GM23248 (cell line): ENCODE measurements at regions not wholly inside any gene's neighbourhood (a gene's known extent, or its start where the extent isn't known, plus 50 kb on each side); places are given as distances from the start of the nearest gene placed in this dataset.

Source experiments
- DNase-seq: peaks from one replicate; pipeline ENCODE4 v3.0.0-alpha.2; 2015
- H2AFZ ChIP-seq: fragments of 200-600 bp; sonication (generic); 2 replicates; pipeline ENCODE4 v1.6.1; 2016; ENCODE audit warnings: antibody characterized with exemption
- H3F3A ChIP-seq: fragments of 200-600 bp; sonication (generic); 2 replicates; pipeline ENCODE4 v1.6.1; 2016; ENCODE audit warnings: mild to moderate bottlenecking, antibody characterized with exemption, mixed run types; ENCODE audit not compliant: insufficient read depth
- H3K27ac ChIP-seq: fragments of 200-600 bp; sonication (generic); 2 replicates; pipeline ENCODE4 v1.5.1; 2016; ENCODE audit warnings: mild to moderate bottlenecking
- H3K27me3 ChIP-seq: fragments of 200-600 bp; sonication (generic); replicated peaks from 2 replicates; pipeline ENCODE4 v1.6.1; 2016; ENCODE audit warnings: mild to moderate bottlenecking; ENCODE audit not compliant: insufficient read depth
- H3K36me3 ChIP-seq: fragments of 200-600 bp; sonication (generic); 2 replicates; pipeline ENCODE4 v1.6.1; 2016; ENCODE audit warnings: low read depth, mild to moderate bottlenecking
- H3K4me1 ChIP-seq: fragments of 200-600 bp; sonication (generic); 2 replicates; pipeline ENCODE4 v1.6.1; 2016; ENCODE audit warnings: mild to moderate bottlenecking; ENCODE audit not compliant: insufficient read depth
- H3K4me2 ChIP-seq: fragments of 200-600 bp; sonication (generic); one replicate; pipeline ENCODE4 v1.6.1; 2016; ENCODE audit warnings: mild to moderate bottlenecking; ENCODE audit not compliant: unreplicated experiment
- H3K4me3 ChIP-seq: fragments of 200-600 bp; sonication (generic); 2 replicates; pipeline ENCODE4 v1.5.1; 2016; ENCODE audit warnings: mild to moderate bottlenecking
- H3K79me2 ChIP-seq: fragments of 200-600 bp; sonication (generic); 2 replicates; pipeline ENCODE4 v1.6.1; 2016; ENCODE audit warnings: mild to moderate bottlenecking; ENCODE audit not compliant: insufficient read depth
- H3K9ac ChIP-seq: fragments of 200-600 bp; sonication (generic); 2 replicates; pipeline ENCODE4 v1.6.1; 2016; ENCODE audit warnings: mild to moderate bottlenecking
- H3K9me2 ChIP-seq: fragments of 200-600 bp; sonication (generic); 2 replicates; pipeline ENCODE4 v1.6.1; 2016; ENCODE audit warnings: mixed run types, mild to moderate bottlenecking, moderate library complexity; ENCODE audit not compliant: insufficient read depth
- H3K9me3 ChIP-seq: fragments of 200-600 bp; sonication (generic); one replicate; pipeline ENCODE4 v1.6.1; 2017; ENCODE audit warnings: low read depth
- H4K20me1 ChIP-seq: fragments of 200-600 bp; sonication (generic); 2 replicates; pipeline ENCODE4 v1.6.0; 2016; ENCODE audit not compliant: insufficient read depth
- EZH2 ChIP-seq: fragments of 200-600 bp; sonication (generic); IDR thresholded peaks from 2 replicates; pipeline ENCODE4 v1.6.1; 2018; ENCODE audit warnings: antibody characterized with exemption, mild to moderate bottlenecking; ENCODE audit not compliant: insufficient read depth, poor library complexity, severe bottlenecking
- EZH2phosphoT487 ChIP-seq: fragments of 200-600 bp; sonication (generic); IDR thresholded peaks from 2 replicates; pipeline ENCODE4 v1.6.1; 2018; ENCODE audit warnings: antibody characterized with exemption, moderate library complexity, mild to moderate bottlenecking, low read depth; ENCODE audit not compliant: insufficient read depth
- WGBS, 2 experiments: methylation state at CpG; one replicate each; pipeline ENCODE4 v1.1.6; 2015 to 2017; ENCODE audit warnings: low lambda C conversion rate in 2 of 2, low coverage in 1 of 2; ENCODE audit errors: missing lambda C conversion rate in 2 of 2; 5-methylcytosine and 5-hydroxymethylcytosine counted together
- in situ Hi-C: fragments of 300-500 bp; cut with MboI; formaldehyde crosslinking; loops from 2 replicates; pipeline ENCODE4 v1.15.0; 2020

DNA sequence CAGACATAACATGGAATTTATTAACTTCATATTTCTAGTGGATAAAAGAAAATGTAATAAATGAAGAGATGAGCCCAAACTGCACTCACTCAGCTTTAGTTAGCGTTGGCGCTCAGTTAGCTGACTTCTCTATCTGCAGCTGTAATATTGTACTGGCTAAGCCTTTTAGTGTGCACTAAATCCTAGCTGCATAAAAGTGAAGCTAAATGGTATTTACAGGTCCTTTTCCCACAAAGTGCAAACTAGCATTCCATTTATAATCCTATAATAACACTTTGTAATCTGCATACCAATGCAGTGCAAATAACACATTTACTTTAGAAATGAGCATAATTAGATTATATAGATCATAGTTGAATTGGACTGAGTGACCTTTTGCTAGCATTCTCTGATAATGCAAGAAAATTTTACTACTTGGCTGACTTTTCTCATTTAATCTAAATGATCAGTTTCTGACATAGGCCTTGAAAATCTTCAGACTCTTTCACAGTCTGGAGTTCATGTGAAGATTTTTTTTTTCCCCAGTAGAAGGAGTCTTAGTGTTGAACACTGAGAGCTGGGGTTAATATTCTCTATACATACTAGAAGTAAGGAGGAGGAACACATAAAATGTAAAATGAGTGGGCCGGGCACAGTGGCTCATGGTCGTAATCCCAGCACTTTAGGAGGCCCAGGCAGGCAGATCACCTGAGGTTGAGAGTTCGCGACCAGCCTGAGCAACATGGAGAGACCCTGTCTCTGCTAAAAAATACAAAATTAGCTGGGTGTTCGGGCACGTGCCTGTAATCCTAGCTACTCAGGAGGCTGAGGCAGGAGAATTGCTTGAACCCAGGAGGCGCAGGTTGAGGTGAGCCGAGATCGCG is 1426.4 kb downstream of the PCDH9 start:
- TF ChIP-seq EZH2phosphoT487 = no peak
- TF ChIP-seq EZH2 = no peak
- Histone ChIP-seq H3K27ac (no peak overlapping the region), H3K4me3 (no peak overlapping the region), H3K9ac (no peak overlapping the region), H3K4me1 (no peaks in the 10 kb centered on the region), H3K27me3 (no peaks in the 10 kb centered on the region), H3K9me3 (no peaks in the 10 kb centered on the region), H2AFZ (no peak overlapping the region), H4K20me1 (no peaks in the 10 kb centered on the region), H3K9me2 (no peaks in the 10 kb centered on the region), H3K36me3 (no peaks in the 10 kb centered on the region), H3F3A (no peaks in the 10 kb centered on the region), H3K4me2 (no peak overlapping the region), H3K79me2 (no peaks in the 10 kb centered on the region)
- WGBS, 2 experiments = 57 to 61% methylated on average over 12 of the region's 12 CpGs
- in situ Hi-C loops = no loop called here
- no peak for DNase-seq

DNA sequence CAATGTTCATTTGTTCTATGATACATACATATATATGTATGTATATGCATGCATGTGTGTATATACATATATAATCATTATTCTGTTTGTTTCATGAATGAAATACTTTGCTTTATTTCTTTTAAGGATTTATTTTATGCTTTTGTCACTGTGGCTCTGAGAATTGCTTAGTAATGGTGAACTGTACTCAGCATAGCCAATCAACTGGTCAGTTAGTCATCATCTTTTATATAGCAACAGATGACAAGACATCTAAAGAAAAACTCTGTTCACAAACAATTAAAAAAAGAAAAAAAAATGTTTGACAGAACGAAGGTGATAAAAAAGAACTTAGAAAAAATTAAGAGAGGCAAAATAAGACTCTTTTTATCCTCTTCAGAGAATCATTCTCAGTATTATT is 1440.3 kb downstream of the PCDH9 start:
- 0 to 5% methylated on average over 1 of the region's 1 CpG for WGBS, 2 experiments
- H4K20me1 ChIP-seq = no peaks in the 10 kb centered on the region
- DNase-seq = peak; percentile 4
- no peaks in the 10 kb centered on the region for H3K9me2 ChIP-seq
- H3K4me2 ChIP-seq = no peak overlapping the region
- no peak overlapping the region for H3K9ac ChIP-seq
- no peak overlapping the region for H2AFZ ChIP-seq
- no peak for TF ChIP-seq EZH2phosphoT487
- TF ChIP-seq EZH2 = no peak
- H3F3A ChIP-seq = no peaks in the 10 kb centered on the region
- H3K4me3 ChIP-seq = no peak overlapping the region
- H3K36me3 ChIP-seq = no peaks in the 10 kb centered on the region
- no peaks in the 10 kb centered on the region for H3K9me3 ChIP-seq
- no peaks in the 10 kb centered on the region for H3K4me1 ChIP-seq
- no peaks in the 10 kb centered on the region for H3K27me3 ChIP-seq
- H3K79me2 ChIP-seq = no peaks in the 10 kb centered on the region
- H3K27ac ChIP-seq = no peak overlapping the region
- in situ Hi-C loops = no loop called here

DNA sequence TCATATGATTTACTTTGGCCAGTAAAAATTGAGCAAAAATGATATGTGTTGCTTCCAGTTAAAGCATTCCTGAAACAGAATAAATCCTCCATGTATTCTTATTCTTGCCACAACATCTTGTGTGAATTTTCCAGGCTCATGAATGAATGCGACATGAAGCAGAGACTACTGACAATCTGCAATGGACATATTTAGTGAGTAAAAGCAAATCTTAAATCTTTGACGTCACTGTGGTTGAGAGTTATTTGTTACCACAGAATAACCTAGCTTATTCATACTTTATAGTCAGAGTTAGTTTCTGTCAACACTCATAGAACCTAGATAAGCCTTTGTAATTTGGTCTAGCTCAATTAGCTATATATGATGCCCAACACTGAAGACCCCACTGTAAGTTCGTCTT is 1443.1 kb downstream of the PCDH9 start:
- Histone ChIP-seq H3K79me2 (no peaks in the 10 kb centered on the region), H3K27me3 (no peaks in the 10 kb centered on the region), H3K27ac (no peak overlapping the region), H4K20me1 (no peaks in the 10 kb centered on the region), H3K9me2 (no peaks in the 10 kb centered on the region), H2AFZ (no peak overlapping the region), H3F3A (no peaks in the 10 kb centered on the region), H3K4me1 (no peaks in the 10 kb centered on the region), H3K36me3 (no peaks in the 10 kb centered on the region), H3K4me3 (no peak overlapping the region), H3K9me3 (no peaks in the 10 kb centered on the region), H3K4me2 (no peak overlapping the region), H3K9ac (no peak overlapping the region)
- in situ Hi-C loops = no loop called here
- peak; percentile 1 for DNase-seq
- 32 to 33% methylated on average over 3 of the region's 3 CpGs for WGBS, 2 experiments
- no peak for TF ChIP-seq EZH2phosphoT487
- TF ChIP-seq EZH2 = no peak

DNA sequence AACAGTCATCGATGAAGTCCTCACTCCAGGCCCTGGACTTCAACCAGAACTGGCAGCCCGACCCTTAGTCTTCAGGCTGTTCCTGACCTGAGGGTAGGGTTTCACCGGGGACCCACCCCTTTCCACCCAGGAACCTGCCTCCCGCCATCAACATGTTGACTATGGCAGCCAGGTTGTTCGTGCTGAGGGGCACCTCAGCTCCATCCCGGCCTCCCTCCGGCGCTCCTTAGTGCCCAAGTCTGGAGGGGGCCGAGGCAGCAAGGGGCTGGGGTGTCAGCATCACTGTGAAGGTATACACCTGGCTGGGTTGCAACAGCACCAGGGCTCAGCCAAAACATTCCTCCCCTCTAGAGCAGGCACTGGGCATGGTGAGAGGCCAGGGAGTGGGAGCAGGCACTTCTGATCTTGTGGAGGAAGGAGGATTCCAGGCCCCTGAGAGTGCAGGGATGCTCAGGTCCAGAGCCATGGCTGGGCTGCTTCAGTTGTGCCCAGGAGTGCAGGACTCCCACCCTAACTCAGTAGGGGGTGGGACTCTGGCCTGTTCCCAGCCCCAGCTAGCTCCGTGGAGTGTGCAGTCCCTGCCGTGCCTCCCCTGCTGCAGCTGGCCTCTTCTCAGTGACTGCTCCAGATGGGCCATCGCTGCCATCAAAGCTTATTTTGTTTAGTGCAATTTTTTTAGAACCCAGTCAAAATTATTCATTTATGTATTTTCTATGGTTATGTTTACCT is 1445.9 kb downstream of the PCDH9 start:
- Histone ChIP-seq H2AFZ (no peak overlapping the region), H3K9me2 (0 out of 2 replicates have a peak, but pooled peaks cover 4% of the 10 kb centered on the region), H3K27me3 (no peaks in the 10 kb centered on the region), H3F3A (no peaks in the 10 kb centered on the region), H3K4me1 (no peaks in the 10 kb centered on the region), H3K9ac (no peak overlapping the region), H3K36me3 (no peaks in the 10 kb centered on the region), H3K27ac (no peak overlapping the region), H3K9me3 (no peaks in the 10 kb centered on the region), H4K20me1 (no peaks in the 10 kb centered on the region), H3K79me2 (no peaks in the 10 kb centered on the region), H3K4me3 (no peak overlapping the region), H3K4me2 (no peak overlapping the region)
- in situ Hi-C loops = no loop called here
- 29% methylated on average over 11 of the region's 12 CpGs for WGBS, 2 experiments
- no peak for DNase-seq
- TF ChIP-seq EZH2phosphoT487 (no peak), EZH2 (no peak)
